Endothelial cell of umbilical vein (primary cell): ENCODE measurements at regions not wholly inside any gene's neighbourhood (a gene's known extent, or its start where the extent isn't known, plus 50 kb on each side); places are given as distances from the start of the nearest gene placed in this dataset.

Source experiments
- BruUV-seq: library from RNA; stranded (reverse); fragments of 400-500 nt; replicated peaks from 2 replicates; lab custom pipeline; 2021; lab: Mats Ljungman, UMichigan
- CTCF ChIA-PET: fragments of 300-600, 350-600 bp; sonication (Branson Sonifier 250); formaldehyde crosslinking; loops from one replicate; lab custom pipeline; 2021; ENCODE audit warnings: antibody characterized with exemption, inconsistent platforms; lab: Charles Lee
- POLR2A ChIA-PET: fragments of 300-600, 350-600 bp; sonication (Branson Sonifier 250); formaldehyde crosslinking; loops from one replicate; lab custom pipeline; 2021; ENCODE audit warnings: antibody characterized with exemption, inconsistent platforms; lab: Charles Lee
- DNase-seq: peaks from one replicate; pipeline ENCODE4 v3.0.0-alpha.2; 2011; ENCODE audit warnings: low read depth, low spot score
- FAIRE-seq: peaks from 2 replicates; lab custom pipeline; 2011; peaks lifted over from hg19 to GRCh38; lab: Jason Lieb, UNC
- H2AFZ ChIP-seq: 2 replicates; pipeline ENCODE4 v1.6.0; 2012; ENCODE audit warnings: low read depth, low read length, control low read depth, inconsistent platforms
- H3K27ac ChIP-seq: 2 replicates; pipeline ENCODE4 v1.5.1; 2011; ENCODE audit warnings: low read depth, mild to moderate bottlenecking, control low read depth, low read length, moderate library complexity; ENCODE audit not compliant: insufficient read depth
- H3K27me3 ChIP-seq, 2 experiments: 2 replicates each; pipeline versions ENCODE4 v1.6.0 to v1.6.1; 2011; ENCODE audit warnings: low read length in 2 of 2, mixed read lengths in 1 of 2; ENCODE audit not compliant: control insufficient read depth in 2 of 2, insufficient read depth in 2 of 2
- H3K36me3 ChIP-seq, 2 experiments: 2 replicates in 1 of 2; 3 replicates in 1 of 2; pipeline ENCODE4 v1.5.1; 2011; ENCODE audit warnings: low read length in 2 of 2, mild to moderate bottlenecking in 1 of 2, moderate library complexity in 1 of 2; ENCODE audit not compliant: control insufficient read depth in 2 of 2, insufficient read depth in 2 of 2; ENCODE audit errors: extremely low read depth in 1 of 2
- H3K4me1 ChIP-seq: 3 replicates; pipeline ENCODE4 v1.5.1; 2011; ENCODE audit warnings: mild to moderate bottlenecking, low read length; ENCODE audit not compliant: control insufficient read depth, insufficient read depth; ENCODE audit errors: extremely low read depth
- H3K4me2 ChIP-seq: 2 replicates; pipeline ENCODE4 v1.6.1; 2011; ENCODE audit warnings: low read length, control low read depth, mixed read lengths; ENCODE audit not compliant: insufficient read depth
- H3K4me3 ChIP-seq, 3 experiments: fragments of 200-600 bp in 1 of 3; sonication (generic), shearing (Covaris generic) in 1 of 3; replicated peaks in 1 of 3; 2 replicates each; pipeline ENCODE4 v1.5.1; 2011 to 2016; ENCODE audit warnings: control low read depth in 3 of 3, low read length in 3 of 3, mild to moderate bottlenecking in 2 of 3, inconsistent platforms in 1 of 3, low read depth in 1 of 3, moderate library complexity in 1 of 3; ENCODE audit not compliant: insufficient read depth in 1 of 3
- H3K79me2 ChIP-seq: 2 replicates; pipeline ENCODE4 v1.6.0; 2012; ENCODE audit warnings: low read length, inconsistent platforms; ENCODE audit not compliant: control insufficient read depth, insufficient read depth
- H3K9ac ChIP-seq: replicated peaks from 2 replicates; pipeline ENCODE3; 2011; ENCODE audit warnings: low read length, control low read depth; ENCODE audit not compliant: insufficient read depth; ENCODE audit errors: extremely low read depth
- H3K9me1 ChIP-seq: replicated peaks from 3 replicates; pipeline ENCODE4 v1.6.0; 2011; ENCODE audit warnings: mild to moderate bottlenecking, low read length; ENCODE audit not compliant: control insufficient read depth, insufficient read depth; ENCODE audit errors: extremely low read depth
- H3K9me3 ChIP-seq: replicated peaks from 2 replicates; pipeline ENCODE4 v1.5.1; 2012; ENCODE audit warnings: low read length, inconsistent platforms; ENCODE audit not compliant: control insufficient read depth, insufficient read depth
- H4K20me1 ChIP-seq: replicated peaks from 2 replicates; pipeline ENCODE3; 2011; ENCODE audit warnings: mild to moderate bottlenecking, low read length; ENCODE audit not compliant: control insufficient read depth, insufficient read depth; ENCODE audit errors: extremely low read depth
- CTCF ChIP-seq, 2 donors: IDR thresholded peaks; 1 replicate in 1 of 2; 2 replicates in 1 of 2; pipeline ENCODE4 v1.5.1; 2011; ENCODE audit warnings: low read length in 2 of 2, mild to moderate bottlenecking in 2 of 2, moderate library complexity in 2 of 2, control low read depth in 1 of 2, inconsistent platforms in 1 of 2, low read depth in 1 of 2; ENCODE audit not compliant: insufficient read depth in 1 of 2; ENCODE audit errors: extremely low read depth in 1 of 2
- EZH2 ChIP-seq: IDR thresholded peaks from 2 replicates; pipeline ENCODE4 v1.6.1; 2012; ENCODE audit warnings: borderline replicate concordance, low read depth, mild to moderate bottlenecking, moderate library complexity, low read length, inconsistent platforms; ENCODE audit not compliant: severe bottlenecking
- FOS ChIP-seq: IDR thresholded peaks from 2 replicates; pipeline ENCODE4 v1.6.1; 2011; ENCODE audit warnings: mild to moderate bottlenecking, low read length, moderate library complexity, borderline replicate concordance; ENCODE audit not compliant: insufficient read depth
- GATA2 ChIP-seq: IDR thresholded peaks from 2 replicates; pipeline ENCODE4 v1.7.0; 2011; ENCODE audit warnings: low read depth, mild to moderate bottlenecking, moderate library complexity, mixed read lengths, low read length; ENCODE audit not compliant: insufficient read length, insufficient read depth
- JUN ChIP-seq: IDR thresholded peaks from 2 replicates; pipeline ENCODE4 v1.6.1; 2011; ENCODE audit warnings: borderline replicate concordance, low read depth; ENCODE audit not compliant: insufficient read length, insufficient read depth
- MAX ChIP-seq: IDR thresholded peaks from 2 replicates; pipeline ENCODE4 v1.6.1; 2011; ENCODE audit not compliant: insufficient read depth, insufficient read length
- MYC ChIP-seq: IDR thresholded peaks from one replicate; pipeline ENCODE4 v1.6.1; 2011; ENCODE audit warnings: mild to moderate bottlenecking, low read depth, low read length
- POLR2A ChIP-seq: IDR thresholded peaks from 2 replicates; pipeline ENCODE4 v1.6.1; 2012; ENCODE audit warnings: low read depth, mild to moderate bottlenecking, control low read depth, low read length
- POLR2AphosphoS5 ChIP-seq: IDR thresholded peaks from 2 replicates; pipeline ENCODE4 v1.6.1; 2012; ENCODE audit warnings: low read depth, mild to moderate bottlenecking, control low read depth, low read length, moderate library complexity; ENCODE audit not compliant: insufficient read depth
- dilution Hi-C: fragments of 300-500 bp; cut with MboI; formaldehyde crosslinking; loops from one replicate; pipeline ENCODE4 v1.15.0; 2019; ENCODE audit warnings: low sequenced_read_pairs; ENCODE audit not compliant: extremely low pct_ligation_motif_present
- intact Hi-C: fragments of 100-400 bp; cut with micrococcal nuclease; formaldehyde crosslinking; loops from one replicate; pipeline ENCODE4 v1.10.0; 2022

- Histone ChIP-seq H3K9me3 (no peaks in the 10 kb centered on the region), H2AFZ (no peak overlapping the region), H3K4me3 (no peak overlapping the region), H3K27ac (no peak overlapping the region), H3K27me3 (no peaks in the 10 kb centered on the region), H3K36me3 (no peaks in the 10 kb centered on the region), H3K9me1 (no peaks in the 10 kb centered on the region), H3K79me2 (no peaks in the 10 kb centered on the region), H3K4me1 (no peaks in the 10 kb centered on the region), H4K20me1 (no peaks in the 10 kb centered on the region), H3K9ac (no peak overlapping the region), H3K4me2 (no peak overlapping the region)
- FAIRE-seq: no peak
- DNase-seq: no peak
- intact Hi-C loops: no loop called here
- ChIA-PET POLR2A (no interaction called here), CTCF (no interaction called here)
- no TSS peak for BruUV-seq
- dilution Hi-C loops: no loop called here
- TF ChIP-seq POLR2AphosphoS5 (no peak), GATA2 (no peak), POLR2A (no peak), EZH2 (no peak), CTCF (IDR thresholded peaks at IDR 0.05; ENCODE audit: extremely low read depth in 1 of 2, insufficient read depth in 1 of 2, low read depth in 1 of 2, low read length in 2 of 2) (no peak), FOS (no peak), MAX (no peak), JUN (no peak), MYC (no peak)
Measured at GRCh38 chr12:22798116-22798515, 173.1 kb downstream of the ETNK1 start.
